GM19099 (cell line): ENCODE measurements at regions not wholly inside any gene's neighbourhood (a gene's known extent, or its start where the extent isn't known, plus 50 kb on each side); places are given as distances from the start of the nearest gene placed in this dataset.

ENCODE experiments used
- POLR2A ChIP-seq: IDR thresholded peaks from 3 replicates; pipeline ENCODE4 v1.6.1; 2011; ENCODE audit warnings: low read depth; ENCODE audit not compliant: insufficient read length; ENCODE audit errors: extremely low read depth

DNA sequence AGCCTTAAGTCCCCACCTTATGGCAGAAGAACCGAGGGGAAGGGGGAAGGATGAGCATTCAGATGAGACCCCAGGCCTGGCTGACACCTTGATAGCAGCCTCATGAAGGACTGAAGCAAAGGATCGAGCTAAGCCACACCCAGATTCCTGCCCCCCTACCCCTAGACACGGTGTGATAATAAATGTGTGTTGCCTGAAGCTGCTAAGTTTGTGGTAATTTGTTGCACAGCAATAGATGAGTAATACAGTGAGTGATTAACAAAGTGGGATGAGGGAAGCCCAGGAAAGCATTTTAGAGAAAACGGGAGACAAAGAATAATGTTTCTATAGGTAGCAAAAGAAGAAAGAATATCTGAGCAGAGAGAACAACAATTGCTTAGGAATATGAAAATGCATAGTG is 404.2 kb downstream of the MID1IP1 start:
- no peak for TF ChIP-seq POLR2A

DNA sequence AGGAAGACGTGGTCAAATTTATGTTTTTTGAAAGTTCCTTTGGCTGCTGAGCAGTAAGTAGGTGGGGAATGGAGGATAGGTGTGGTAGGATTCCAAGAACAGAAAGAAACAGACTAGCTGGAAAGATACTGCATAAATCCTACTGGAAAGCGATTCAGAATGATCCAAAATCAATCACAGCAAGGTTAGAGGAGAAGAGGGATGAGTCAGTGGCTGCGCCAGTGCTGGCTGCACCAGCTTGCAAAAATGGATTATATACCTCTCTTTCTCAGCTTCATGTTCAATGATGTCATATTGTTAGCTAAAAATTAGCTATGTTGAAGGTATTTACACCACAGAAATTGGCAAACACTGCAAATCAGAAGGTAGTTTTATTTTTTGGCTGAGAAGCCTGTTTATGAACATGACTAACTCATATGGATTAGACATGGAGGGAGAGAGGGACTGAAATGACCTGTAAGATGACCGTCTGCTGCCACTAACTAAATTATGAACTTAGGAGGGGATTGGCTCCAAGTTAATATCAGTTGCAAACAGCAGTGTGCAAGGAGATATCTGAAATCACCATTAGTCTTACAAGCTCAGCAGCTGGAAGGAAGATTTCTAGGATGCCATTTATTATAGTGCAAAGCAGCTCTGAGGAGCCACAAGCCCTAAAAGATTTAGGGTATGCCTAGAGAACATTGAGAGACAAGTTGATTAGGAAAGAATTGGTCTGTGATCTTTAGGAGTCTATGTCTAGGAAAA is 405.3 kb downstream of the MID1IP1 start:
- TF ChIP-seq POLR2A = no peak

DNA sequence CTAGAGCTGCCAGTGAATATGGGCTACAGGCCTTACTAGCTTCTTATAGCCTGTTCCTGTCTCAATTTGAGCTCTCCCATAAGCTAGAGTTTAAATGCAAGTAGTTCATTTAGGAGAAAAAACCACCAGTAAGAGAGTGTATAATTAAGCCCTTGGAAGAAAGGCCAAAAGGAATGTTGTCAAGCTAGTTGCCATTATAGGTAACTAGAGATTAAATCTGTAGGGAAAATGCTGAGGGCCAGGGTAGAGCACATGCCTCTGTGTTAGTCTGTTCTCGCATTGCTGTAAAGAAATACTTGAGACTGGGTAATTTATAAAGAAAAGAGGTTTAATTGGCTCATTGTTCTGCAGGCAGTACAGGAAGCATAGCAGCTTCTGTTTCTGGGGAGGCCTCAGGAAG is 410.2 kb downstream of the MID1IP1 start:
- no peak for TF ChIP-seq POLR2A

DNA sequence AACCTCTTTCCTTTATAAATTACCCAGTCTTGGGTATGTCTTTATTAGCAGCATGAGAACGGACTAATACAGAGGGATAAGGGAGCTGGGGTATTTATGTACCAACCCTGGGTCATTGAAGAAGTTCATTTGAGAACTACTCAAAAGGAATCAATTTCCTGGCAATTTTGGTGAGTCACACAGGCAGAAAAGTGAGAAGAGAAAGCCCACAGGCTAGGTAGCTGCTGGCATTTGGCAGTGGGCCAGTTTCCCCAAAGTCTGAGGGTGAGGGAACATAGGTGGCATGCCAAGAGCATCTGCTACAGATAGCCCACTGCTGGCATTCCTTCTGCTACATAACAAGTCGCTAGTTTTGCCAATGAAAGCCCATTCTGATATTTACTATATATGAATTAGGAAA is 411.2 kb downstream of the MID1IP1 start:
- no peak for TF ChIP-seq POLR2A

DNA sequence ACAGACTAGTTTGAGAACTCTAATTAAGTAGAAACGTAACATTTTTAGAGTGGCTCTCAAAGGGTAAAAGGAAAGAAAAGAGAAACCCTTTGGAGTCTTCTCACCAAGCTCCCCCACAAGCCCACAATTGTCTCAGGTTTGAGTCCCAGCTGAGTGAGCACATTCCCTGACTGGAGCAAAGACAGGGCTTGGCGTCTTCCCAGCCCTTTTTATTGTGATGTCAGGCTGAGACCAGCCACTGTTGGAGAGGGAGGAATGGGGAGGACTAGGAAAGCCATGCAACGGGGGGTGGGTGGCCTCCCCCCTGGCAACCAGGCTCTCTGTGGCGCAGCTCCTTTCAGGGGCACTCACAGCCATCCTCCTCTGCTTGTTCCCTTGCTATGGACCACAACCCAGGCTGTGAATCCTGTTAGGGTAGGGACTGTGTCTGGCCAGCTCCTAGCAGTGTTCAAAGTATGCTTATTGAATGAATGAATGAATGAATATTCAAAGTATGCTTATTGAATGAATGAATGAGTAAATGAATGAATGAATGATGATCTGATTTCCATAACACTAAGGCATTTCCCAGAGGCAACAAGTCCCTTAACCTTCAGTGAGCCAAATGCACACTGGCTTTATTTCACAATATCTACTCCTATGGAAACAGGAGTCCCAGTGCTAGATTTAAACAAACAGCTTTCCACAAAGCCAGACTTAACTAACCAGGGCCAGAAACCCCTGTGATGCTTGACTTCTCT is 413.3 kb downstream of the MID1IP1 start:
- TF ChIP-seq POLR2A = no peak

DNA sequence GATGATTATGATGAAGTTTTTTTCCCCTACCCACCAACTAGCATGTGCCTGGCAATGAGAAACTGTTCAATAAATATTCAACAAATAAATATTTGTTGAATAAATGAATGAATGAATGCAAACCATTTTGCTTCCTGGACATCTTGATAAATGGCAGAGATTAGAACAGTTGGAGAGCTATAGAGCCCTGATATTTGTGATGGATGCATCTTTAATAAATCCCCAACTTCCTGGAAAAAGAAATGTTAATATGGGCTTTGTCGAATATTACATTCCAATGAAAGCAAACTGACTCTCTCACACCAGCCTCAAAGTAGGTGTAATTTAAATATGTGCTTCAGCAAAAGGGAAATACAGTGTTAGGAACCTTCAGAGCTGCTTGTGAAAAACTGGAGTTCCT is 419.7 kb downstream of the MID1IP1 start:
- no peak for TF ChIP-seq POLR2A

DNA sequence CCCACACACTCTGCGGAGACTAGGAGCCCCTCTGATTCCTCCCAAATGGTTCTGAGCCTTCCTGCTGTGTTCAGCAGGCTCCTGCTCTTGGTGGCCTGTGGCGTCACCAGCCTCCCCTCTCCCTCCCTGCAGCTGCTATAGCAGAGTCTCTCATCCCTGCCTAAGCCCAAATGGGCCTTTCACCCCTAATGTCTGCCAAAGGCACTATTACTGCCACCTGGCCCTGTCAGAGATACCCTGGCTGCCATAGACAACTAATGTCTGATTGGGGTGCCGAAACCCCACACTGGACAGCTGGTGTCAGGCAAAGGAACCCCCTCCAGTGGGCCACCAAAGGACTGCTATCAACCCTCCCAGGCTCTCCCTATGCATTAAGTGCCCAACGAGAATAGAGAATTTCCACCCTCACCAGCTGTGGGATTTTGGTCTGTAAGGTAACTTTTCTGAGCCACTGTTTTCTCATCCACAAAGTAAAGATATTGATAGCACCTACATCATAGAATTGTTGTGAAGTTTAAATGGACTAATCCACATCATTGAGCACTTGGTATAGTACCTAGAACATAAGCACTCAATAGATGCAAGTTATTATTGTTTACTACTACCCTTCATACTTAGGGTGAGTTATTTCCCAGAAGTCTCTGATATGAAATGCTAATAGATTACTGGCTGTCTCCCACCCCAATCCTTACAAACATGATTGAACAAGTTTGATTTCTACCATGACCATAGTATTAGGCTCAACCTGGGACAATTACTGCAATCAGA is 421.3 kb downstream of the MID1IP1 start:
- no peak for TF ChIP-seq POLR2A

DNA sequence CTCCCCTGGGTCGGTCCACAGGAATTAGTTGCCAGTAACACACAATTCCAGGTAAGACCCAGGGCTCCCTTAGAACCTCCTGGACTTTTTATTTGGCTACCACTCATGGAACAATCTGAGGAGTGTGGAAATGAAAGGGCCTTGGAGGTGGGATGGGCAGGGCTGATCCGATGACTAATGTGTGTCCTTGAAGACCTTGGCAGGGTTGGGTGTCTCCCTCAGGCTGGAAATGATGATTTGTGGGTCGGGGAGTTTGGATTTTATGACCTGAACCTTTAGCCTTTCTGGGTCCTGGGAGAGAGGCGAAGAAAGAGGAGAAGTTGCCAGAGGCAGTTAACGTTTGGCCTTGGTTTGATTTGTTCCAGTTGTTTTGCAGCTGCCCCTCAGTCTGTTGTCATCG is 425.0 kb downstream of the MID1IP1 start:
- no peak for TF ChIP-seq POLR2A

DNA sequence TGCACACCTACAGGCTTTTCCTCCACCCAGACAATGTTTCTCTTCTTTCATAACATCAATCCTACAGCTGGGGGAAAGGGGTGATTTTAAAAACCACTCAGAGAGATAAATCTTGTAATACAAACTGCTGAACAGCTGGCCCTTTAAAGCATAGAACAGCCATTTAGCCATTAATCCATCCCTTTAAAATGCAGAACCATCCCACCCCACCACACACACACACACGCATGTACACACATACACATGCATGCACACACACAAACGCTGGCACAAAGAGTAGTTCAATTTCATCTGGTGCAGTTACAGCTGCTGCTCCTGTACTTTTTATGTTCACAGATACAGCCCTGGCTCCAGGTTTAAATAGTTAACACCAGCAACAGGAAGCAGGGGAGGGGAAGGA is 426.1 kb downstream of the MID1IP1 start:
- no peak for TF ChIP-seq POLR2A

DNA sequence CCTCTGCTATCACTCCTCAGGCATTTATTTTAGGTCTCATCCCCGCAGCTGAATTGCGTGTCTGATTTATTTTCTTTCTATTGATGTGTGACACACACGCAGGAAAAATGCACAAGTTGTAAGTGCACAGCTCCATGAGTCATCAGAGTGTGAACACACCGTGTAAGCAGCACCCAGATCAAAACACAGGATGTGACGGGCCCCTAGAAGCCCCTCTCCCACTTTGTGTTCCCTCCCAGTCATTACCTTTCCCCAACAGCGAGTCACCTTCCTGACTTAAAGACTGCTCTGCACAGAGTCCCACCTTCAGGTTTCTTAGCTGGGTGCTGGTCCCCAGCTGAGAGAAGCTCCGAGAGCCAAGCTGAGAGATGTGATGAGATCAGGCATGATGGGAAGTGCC is 436.7 kb downstream of the MID1IP1 start:
- TF ChIP-seq POLR2A = no peak

DNA sequence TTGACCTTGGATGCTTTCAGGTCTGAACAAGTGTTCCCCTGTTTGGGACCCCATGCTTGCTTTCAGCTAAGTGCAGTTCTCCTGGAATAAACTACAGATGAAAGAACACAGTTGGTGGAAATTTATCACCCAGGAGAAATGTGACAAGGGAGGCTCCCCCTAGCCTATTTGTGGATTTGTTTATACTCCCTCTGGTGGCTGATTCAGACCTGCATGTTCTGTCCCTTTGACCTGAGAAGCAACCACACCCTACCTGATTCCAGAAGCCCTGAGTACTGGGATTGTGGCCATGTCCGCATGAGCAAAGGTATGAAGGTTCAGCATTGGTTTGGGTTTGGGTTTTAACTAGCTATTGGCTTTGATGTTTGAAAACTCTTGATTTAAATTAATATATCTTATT is 440.9 kb downstream of the MID1IP1 start:
- TF ChIP-seq POLR2A = no peak

DNA sequence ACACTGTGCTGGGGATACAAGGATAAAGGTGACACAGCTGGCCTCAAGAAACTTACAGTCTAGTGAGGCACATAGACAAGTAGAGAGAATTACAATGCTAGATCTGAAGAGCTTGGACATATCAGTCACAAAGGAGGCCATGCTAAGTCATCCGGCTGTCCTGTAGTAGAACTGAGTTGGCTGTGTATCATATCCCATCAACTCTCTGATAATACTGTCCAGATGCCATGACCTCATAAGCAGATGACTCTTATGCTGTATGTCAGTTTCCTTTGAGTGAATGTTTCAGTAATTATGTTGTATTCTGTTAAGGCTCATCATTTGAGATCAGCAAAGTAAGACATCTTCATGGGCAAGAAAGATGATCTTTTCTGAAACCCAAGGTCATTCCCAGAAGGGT is 442.9 kb downstream of the MID1IP1 start:
- no peak for TF ChIP-seq POLR2A

DNA sequence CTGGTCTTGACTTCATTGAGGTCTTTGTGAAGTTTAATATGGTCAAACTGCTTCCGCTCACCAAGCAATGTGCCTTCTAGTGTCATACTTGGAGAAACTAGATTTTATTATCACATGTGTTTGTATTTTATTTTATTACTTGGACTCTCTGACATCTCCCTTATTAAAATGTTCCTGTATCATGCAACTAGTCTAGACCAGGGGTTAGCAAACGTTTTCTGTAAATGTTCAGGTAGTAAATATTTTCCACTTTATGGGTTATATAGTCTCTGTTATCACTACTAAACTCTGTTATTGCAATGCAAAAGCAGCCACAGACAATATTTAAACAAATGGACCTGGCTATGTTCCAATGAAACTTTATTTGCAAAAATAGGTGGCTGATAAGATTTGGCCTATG is 443.8 kb downstream of the MID1IP1 start:
- no peak for TF ChIP-seq POLR2A

DNA sequence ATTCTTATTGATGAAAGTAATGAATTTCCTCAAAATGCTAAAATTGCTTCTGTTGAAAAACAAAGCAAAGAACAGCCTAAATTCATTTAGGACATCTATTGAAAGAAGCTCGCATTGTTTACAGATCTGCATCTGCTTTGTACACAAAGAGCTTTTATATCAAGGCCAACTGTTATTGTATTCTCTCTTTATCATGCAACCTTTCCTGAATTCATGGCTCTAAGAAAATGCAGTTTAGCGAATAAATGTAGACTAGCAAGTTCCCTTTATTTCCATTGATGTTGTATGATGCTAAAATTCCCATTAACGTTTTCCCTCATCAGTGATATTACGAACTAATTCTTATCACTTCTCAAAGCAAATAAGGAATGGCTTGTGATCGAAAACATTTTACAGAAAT is 446.3 kb downstream of the MID1IP1 start:
- TF ChIP-seq POLR2A = no peak

DNA sequence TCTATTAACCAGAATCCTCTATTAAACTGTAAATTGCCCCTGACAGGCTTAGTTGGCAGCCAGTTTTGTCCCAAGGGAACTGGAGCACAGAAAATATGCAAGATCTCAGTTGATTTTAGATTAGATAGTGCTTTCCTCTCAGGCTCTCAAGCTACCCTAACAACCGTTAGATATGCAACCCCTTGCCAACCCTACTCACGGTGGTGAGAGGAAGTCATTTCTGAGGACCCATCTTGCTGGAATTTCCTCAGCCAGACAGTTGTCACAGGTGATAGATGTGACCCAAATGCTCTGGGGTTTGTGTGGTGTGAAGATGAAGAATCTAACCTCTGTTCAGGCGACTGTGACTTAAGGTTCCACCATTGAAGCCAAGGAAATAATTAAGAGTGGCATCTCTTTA is 447.1 kb downstream of the MID1IP1 start:
- no peak for TF ChIP-seq POLR2A

DNA sequence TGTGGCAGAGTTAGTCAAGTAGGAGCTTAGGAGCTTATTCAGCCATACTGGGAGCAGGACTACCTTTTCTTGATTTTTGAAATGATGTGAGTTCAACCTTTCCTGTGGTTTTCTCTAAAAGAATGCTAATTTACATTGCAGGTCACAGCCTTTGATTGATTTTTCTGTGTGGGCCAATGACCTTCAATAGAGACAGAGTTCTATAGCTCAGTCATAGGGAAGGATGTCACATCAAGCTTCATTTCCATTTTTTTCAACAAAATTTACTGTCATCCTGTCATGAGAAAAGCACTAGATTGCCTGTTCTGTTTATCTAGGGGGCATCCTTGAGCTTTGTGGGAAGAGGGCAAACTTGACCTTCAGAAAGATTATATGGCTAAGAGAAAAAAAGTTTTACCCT is 448.7 kb downstream of the MID1IP1 start:
- no peak for TF ChIP-seq POLR2A
